SK-N-SH (cell line): ENCODE measurements at regions not wholly inside any gene's neighbourhood (a gene's known extent, or its start where the extent isn't known, plus 50 kb on each side); places are given as distances from the start of the nearest gene placed in this dataset.

Source experiments
- CTCF ChIA-PET: fragments of 300-600, 350-600 bp; formaldehyde crosslinking; extraction: SDS; loops from one replicate; lab custom pipeline; 2021; lab: Yijun Ruan, JAX
- POLR2A ChIA-PET: fragments of 350-600 bp; sonication (Branson Sonifier 250); formaldehyde crosslinking; extraction: SDS; loops from one replicate; lab custom pipeline; 2020; ENCODE audit warnings: antibody characterized with exemption, inconsistent platforms; lab: Yijun Ruan, JAX
- DNase-seq: peaks from one replicate; pipeline ENCODE4 v3.0.0; 2012
- H2AFZ ChIP-seq: fragments of 200-600 bp; sonication (generic); 2 replicates; pipeline ENCODE4 v1.8.1; 2016; ENCODE audit warnings: antibody characterized with exemption, mild to moderate bottlenecking, low read depth
- H3F3A ChIP-seq: fragments of 200-600 bp; sonication (generic); replicated peaks from 2 replicates; pipeline ENCODE3; 2016; ENCODE audit warnings: antibody characterized with exemption, mild to moderate bottlenecking; ENCODE audit not compliant: insufficient read depth
- H3K27ac ChIP-seq, 2 experiments: fragments of 200-500 bp in 1 of 2; fragments of 200-600 bp in 1 of 2; sonication (Bioruptor generic) in 1 of 2; sonication (generic), shearing (Covaris generic) in 1 of 2; 2 replicates each; pipeline versions ENCODE4 v1.5.1 to v1.6.1; 2014 to 2016; ENCODE audit warnings: low read depth in 2 of 2, inconsistent platforms in 1 of 2, low read length in 1 of 2, mild to moderate bottlenecking in 1 of 2, mixed read lengths in 1 of 2
- H3K27me3 ChIP-seq: fragments of 200-600 bp; sonication (generic), shearing (Covaris generic); 2 replicates; pipeline ENCODE4 v1.6.1; 2016; ENCODE audit warnings: mixed run types; ENCODE audit not compliant: insufficient read depth
- H3K36me3 ChIP-seq, 2 experiments: fragments of 200-500 bp in 1 of 2; fragments of 200-600 bp in 1 of 2; sonication (Bioruptor generic) in 1 of 2; sonication (generic) in 1 of 2; replicated peaks in 1 of 2; 2 replicates each; pipeline versions ENCODE3 to v1.5.1; 2014 to 2016; ENCODE audit warnings: low read length in 1 of 2, mild to moderate bottlenecking in 1 of 2; ENCODE audit not compliant: insufficient read depth in 2 of 2, control insufficient read depth in 1 of 2
- H3K4me1 ChIP-seq, 2 experiments: fragments of 200-500 bp in 1 of 2; fragments of 200-600 bp in 1 of 2; sonication (Bioruptor generic) in 1 of 2; sonication (generic), shearing (Covaris generic) in 1 of 2; 2 replicates each; pipeline versions ENCODE4 v1.5.1 to v1.6.1; 2014 to 2016; ENCODE audit warnings: low read depth in 1 of 2, low read length in 1 of 2, mixed run types in 1 of 2; ENCODE audit not compliant: insufficient read depth in 2 of 2, control insufficient read depth in 1 of 2
- H3K4me2 ChIP-seq: fragments of 200-600 bp; sonication (generic), shearing (Covaris generic); 2 replicates; pipeline ENCODE4 v1.6.1; 2017; ENCODE audit warnings: mixed run types
- H3K4me3 ChIP-seq, 2 experiments: fragments of 200-500 bp in 1 of 2; fragments of 200-600 bp in 1 of 2; sonication (Bioruptor generic) in 1 of 2; sonication (generic), shearing (Covaris generic) in 1 of 2; 2 replicates each; pipeline versions ENCODE4 v1.5.1 to v1.8.1; 2014 to 2016; ENCODE audit warnings: low read depth in 2 of 2, inconsistent platforms in 1 of 2, low read length in 1 of 2, mild to moderate bottlenecking in 1 of 2, mixed read lengths in 1 of 2, moderate library complexity in 1 of 2
- H3K79me2 ChIP-seq: fragments of 200-600 bp; sonication (generic); 2 replicates; pipeline ENCODE4 v1.8.1; 2017; ENCODE audit warnings: mild to moderate bottlenecking; ENCODE audit not compliant: insufficient read depth
- H3K9ac ChIP-seq: fragments of 200-600 bp; sonication (generic); 2 replicates; pipeline ENCODE4 v1.6.1; 2017; ENCODE audit warnings: mixed run types
- H3K9me2 ChIP-seq: fragments of 200-600 bp; sonication (generic); 2 replicates; pipeline ENCODE4 v1.6.1; 2017; ENCODE audit warnings: mixed run types
- H3K9me3 ChIP-seq: fragments of 200-600 bp; sonication (generic); 2 replicates; pipeline ENCODE4 v1.6.1; 2017; ENCODE audit warnings: mixed run types, mild to moderate bottlenecking, moderate library complexity
- H4K20me1 ChIP-seq: fragments of 200-600 bp; sonication (generic); 2 replicates; pipeline ENCODE4 v1.6.1; 2017; ENCODE audit warnings: mild to moderate bottlenecking, mixed run types; ENCODE audit not compliant: insufficient read depth
- CHD2 ChIP-seq: fragments of 150-350 bp; IDR thresholded peaks from 2 replicates; pipeline ENCODE4 v1.6.1; 2018; ENCODE audit warnings: low read length; ENCODE audit not compliant: partially characterized antibody
- CTCF ChIP-seq: fragments of 200-600 bp; sonication (generic); IDR thresholded peaks from 2 replicates; pipeline ENCODE4 v1.6.1; 2017; ENCODE audit warnings: antibody characterized with exemption, mild to moderate bottlenecking, moderate library complexity
- EP300 ChIP-seq, 2 experiments: IDR thresholded peaks; 2 replicates each; pipeline versions ENCODE4 v1.4.0 to v1.6.1; 2012; ENCODE audit warnings: borderline replicate concordance in 1 of 2, low read depth in 1 of 2, low read length in 1 of 2
- FOXJ3 ChIP-seq: sonication (generic); formaldehyde crosslinking; IDR thresholded peaks from 2 replicates; pipeline ENCODE4 v1.5.1; 2020; ENCODE audit warnings: mild to moderate bottlenecking, missing genetic modification reagents
- FOXM1 ChIP-seq: IDR thresholded peaks from 2 replicates; pipeline ENCODE4 v1.4.0; 2012; ENCODE audit warnings: low read depth, mild to moderate bottlenecking
- IRF3 ChIP-seq: fragments of 150-350 bp; IDR thresholded peaks from 2 replicates; pipeline ENCODE4 v1.6.1; 2016; ENCODE audit warnings: mild to moderate bottlenecking, low read depth, low read length
- JUND ChIP-seq: IDR thresholded peaks from 2 replicates; pipeline ENCODE4 v1.4.0; 2012
- MEF2A ChIP-seq: IDR thresholded peaks from 2 replicates; pipeline ENCODE4 v1.4.0; 2012; ENCODE audit warnings: low read depth, borderline replicate concordance
- MXI1 ChIP-seq: IDR thresholded peaks from 2 replicates; pipeline ENCODE4 v1.6.1; 2012; ENCODE audit warnings: mild to moderate bottlenecking, low read depth, low read length, improper control_type of control experiment
- NRF1 ChIP-seq: IDR thresholded peaks from 2 replicates; pipeline ENCODE4 v1.6.1; 2012; ENCODE audit warnings: low read depth, mild to moderate bottlenecking, low read length
- PBX3 ChIP-seq: IDR thresholded peaks from 2 replicates; pipeline ENCODE4; 2012
- RCOR1 ChIP-seq: fragments of 150-350 bp; IDR thresholded peaks from 2 replicates; pipeline ENCODE4 v1.6.1; 2017; ENCODE audit warnings: antibody characterized with exemption, low read length
- RXRA ChIP-seq: IDR thresholded peaks from 2 replicates; pipeline ENCODE4 v1.4.0; 2012; ENCODE audit warnings: low read depth, mild to moderate bottlenecking, borderline replicate concordance
- SIN3A ChIP-seq: IDR thresholded peaks from 2 replicates; pipeline ENCODE4 v1.6.1; 2012; ENCODE audit warnings: low read depth, mild to moderate bottlenecking, low read length, moderate library complexity, borderline replicate concordance
- SMC3 ChIP-seq: IDR thresholded peaks from 2 replicates; pipeline ENCODE4 v1.6.1; 2012; ENCODE audit warnings: low read depth, low read length, improper control_type of control experiment
- TAF1 ChIP-seq: IDR thresholded peaks from 2 replicates; pipeline ENCODE4 v1.6.1; 2012; ENCODE audit warnings: low read depth, mild to moderate bottlenecking, low read length, moderate library complexity, borderline replicate concordance
- USF2 ChIP-seq: fragments of 150-350 bp; IDR thresholded peaks from 2 replicates; pipeline ENCODE4 v1.6.1; 2017; ENCODE audit warnings: antibody characterized with exemption, low read length, low read depth, borderline replicate concordance
- YY1 ChIP-seq: IDR thresholded peaks from 2 replicates; pipeline ENCODE4 v1.4.0; 2012; ENCODE audit warnings: low read depth, mild to moderate bottlenecking
- WGBS: methylation state at CpG from one replicate; pipeline ENCODE4 v1.1.6; 2017; ENCODE audit warnings: low lambda C conversion rate; 5-methylcytosine and 5-hydroxymethylcytosine counted together

- no peak overlapping the region for H3K27ac ChIP-seq
- peaks cover 25% of the 10 kb centered on the region for H3F3A ChIP-seq
- no peak overlapping the region for H3K4me2 ChIP-seq
- H3K4me1 ChIP-seq: peaks cover 11% of the 10 kb centered on the region in 2 experiments; a peak in 2 of 4 replicates
- CTCF ChIA-PET: interaction anchor here (0.5 to 5.6 kb wide), 4 partner anchors 8 to 230 kb away, joined by 3 to 45 read pairs (median 38); no protein-coding TSS in a partner anchor
- POLR2A ChIA-PET: no interaction called here
- no peaks in the 10 kb centered on the region for H3K27me3 ChIP-seq
- no peak overlapping the region for H3K9ac ChIP-seq
- WGBS: 83% methylated on average over 3 of the region's 3 CpGs
- H3K36me3 ChIP-seq: peaks cover 25 to 53% of the 10 kb centered on the region in 2 experiments
- H3K9me3 ChIP-seq: no peaks in the 10 kb centered on the region
- no peak overlapping the region for H2AFZ ChIP-seq
- H3K9me2 ChIP-seq: no peaks in the 10 kb centered on the region
- no peaks in the 10 kb centered on the region for H3K79me2 ChIP-seq
- H3K4me3 ChIP-seq: no peak overlapping the region
- no peak for TF ChIP-seq SIN3A
- no peak for TF ChIP-seq RCOR1
- TF ChIP-seq FOXM1: no peak
- no peak for TF ChIP-seq MXI1
- no peak for TF ChIP-seq IRF3
- no peak for TF ChIP-seq YY1
- no peak for TF ChIP-seq USF2
- no peak for DNase-seq
- H4K20me1 ChIP-seq: peaks cover 4% of the 10 kb centered on the region; the same call in 1 of the 2 replicates
These were observed 141.2 kb downstream of the ELAPOR2 start for GRCh38 chr7:86918245-86918644.

GRCh38 chr7:86916277-86916825 lies 143.1 kb downstream of the ELAPOR2 start:
- DNase-seq: no peak
- ChIA-PET CTCF (interaction anchor here (1.1 to 5.6 kb wide), 10 partner anchors 10 to 307 kb away, joined by 3 to 45 read pairs (median 5); partner anchors contain the start of genes DMTF1 and ELAPOR2), POLR2A (interaction anchor here (0.6 kb wide), 1 partner anchor 199 kb away, joined by 4 read pairs; no protein-coding TSS in a partner anchor)
- Histone ChIP-seq H3K4me3 (no peak overlapping the region), H3K36me3 (peaks cover 37 to 59% of the 10 kb centered on the region in 2 experiments), H3K79me2 (no peaks in the 10 kb centered on the region), H3K4me2 (no peak overlapping the region), H3K9me3 (no peaks in the 10 kb centered on the region), H4K20me1 (peaks cover 4% of the 10 kb centered on the region; the same call in 1 of the 2 replicates), H3K9me2 (no peaks in the 10 kb centered on the region), H3K27ac (no peak overlapping the region), H3K9ac (no peak overlapping the region), H3F3A (peaks cover 30% of the 10 kb centered on the region), H3K4me1 (peaks cover 11 to 17% of the 10 kb centered on the region in 2 experiments; a peak in 2 of 4 replicates), H2AFZ (no peak overlapping the region), H3K27me3 (no peaks in the 10 kb centered on the region)
- 80% methylated on average over 1 of the region's 1 CpG for WGBS
- TF ChIP-seq TAF1: no peak
- TF ChIP-seq FOXJ3 (CRISPR knock-in tag): no peak
- no peak for TF ChIP-seq NRF1
- TF ChIP-seq SMC3: no peak
- no peak for TF ChIP-seq JUND
- no peak for TF ChIP-seq MEF2A
- no peak for TF ChIP-seq RXRA
- no peak for TF ChIP-seq USF2
- TF ChIP-seq CTCF: no peak
- TF ChIP-seq YY1: no peak
- no peak for TF ChIP-seq EP300 (IDR thresholded peaks at IDR 0.05; ENCODE audit: borderline replicate concordance in 1 of 2, low read depth in 1 of 2, low read length in 1 of 2)
- TF ChIP-seq PBX3: no peak
- TF ChIP-seq IRF3: no peak
- TF ChIP-seq RCOR1: no peak
- TF ChIP-seq CHD2: no peak
- TF ChIP-seq FOXM1: no peak
- TF ChIP-seq SIN3A: no peak
